Lower leg skin (tissue), 4 donors: ENCODE measurements at regions not wholly inside any gene's neighbourhood (a gene's known extent, or its start where the extent isn't known, plus 50 kb on each side); places are given as distances from the start of the nearest gene placed in this dataset.

ENCODE experiments used
- DNase-seq, 2 donors: peaks; one replicate each; pipeline ENCODE4 v3.0.0-alpha.2; 2019; ENCODE audit warnings: low spot score in 2 of 2
- H3K4me3 ChIP-seq: fragments of 200-600 bp; sonication (generic); 2 replicates; pipeline ENCODE4 v1.5.1; 2017; ENCODE audit warnings: mild to moderate bottlenecking, low read depth; ENCODE audit not compliant: poor library complexity, severe bottlenecking
- CTCF ChIP-seq, 3 donors: fragments of 450-650 bp; IDR thresholded peaks; one replicate each; pipeline ENCODE4 v1.5.1; 2016; ENCODE audit warnings: antibody characterized with exemption in 3 of 3, mild to moderate bottlenecking in 3 of 3, moderate library complexity in 2 of 3
- POLR2A ChIP-seq, 2 donors: fragments of 450-650 bp; IDR thresholded peaks; one replicate each; pipeline ENCODE4 v1.6.1; 2016 to 2017; ENCODE audit warnings: antibody characterized with exemption in 2 of 2, mild to moderate bottlenecking in 1 of 2, moderate library complexity in 1 of 2
- WGBS, 2 donors: methylation state at CpG; one replicate each; pipeline ENCODE4 v1.1.5; 2018; 5-methylcytosine and 5-hydroxymethylcytosine counted together
- intact Hi-C: fragments of 100-400 bp; cut with DNase I; formaldehyde crosslinking; loops from one replicate; pipeline ENCODE4 v1.15.0; 2023; ENCODE audit warnings: low total_unique reads

- TF ChIP-seq POLR2A (IDR thresholded peaks at IDR 0.05), result no peak
- TF ChIP-seq CTCF (IDR thresholded peaks at IDR 0.05), result no peak
- DNase-seq, result no peak
- no peak overlapping the region for H3K4me3 ChIP-seq
- intact Hi-C loops, result no loop called here
- WGBS, 2 donors, result 40 to 43% methylated on average over 3 of the region's 3 CpGs
Measured at GRCh38 chr10:61063034-61063433, 119.0 kb upstream of the RHOBTB1 start.

- 83% methylated on average over 6 of the region's 6 CpGs for WGBS, 2 donors
- TF ChIP-seq CTCF (IDR thresholded peaks at IDR 0.05), result no peak
- no peak for TF ChIP-seq POLR2A (IDR thresholded peaks at IDR 0.05)
- intact Hi-C loops, result no loop called here
- H3K4me3 ChIP-seq, result no peak overlapping the region
- DNase-seq, result no peak
Measured at GRCh38 chr10:61061923-61062504, 118.0 kb upstream of the RHOBTB1 start.

GRCh38 chr10:61059636-61060035 is 115.7 kb upstream of the RHOBTB1 start:
- WGBS, 2 donors, result 71 to 74% methylated on average over 5 of the region's 5 CpGs
- no peak overlapping the region for H3K4me3 ChIP-seq
- no peak for TF ChIP-seq CTCF (IDR thresholded peaks at IDR 0.05)
- TF ChIP-seq POLR2A (IDR thresholded peaks at IDR 0.05), result no peak
- DNase-seq, result no peak
- intact Hi-C loops, result no loop called here

- no peak for TF ChIP-seq POLR2A (IDR thresholded peaks at IDR 0.05)
- TF ChIP-seq CTCF (IDR thresholded peaks at IDR 0.05), result no peak
- no peak for DNase-seq
- no peak overlapping the region for H3K4me3 ChIP-seq
- intact Hi-C loops, result no loop called here
- WGBS, 2 donors, result 85 to 93% methylated on average over 2 of the region's 2 CpGs
Measured at GRCh38 chr10:61052469-61053205, 108.7 kb upstream of the RHOBTB1 start.

- TF ChIP-seq CTCF (IDR thresholded peaks at IDR 0.05), result no peak
- no peak for TF ChIP-seq POLR2A (IDR thresholded peaks at IDR 0.05)
- WGBS, 2 donors, result 86 to 90% methylated on average over 5 of the region's 5 CpGs
- DNase-seq, result no peak
- no peak overlapping the region for H3K4me3 ChIP-seq
- intact Hi-C loops, result no loop called here
Measured at GRCh38 chr10:61051344-61051743, 107.4 kb upstream of the RHOBTB1 start.
